SKM-1 treated with dmso at 0.1 percent for 144 hours (cell line): ENCODE measurements at regions not wholly inside any gene's neighbourhood (a gene's known extent, or its start where the extent isn't known, plus 50 kb on each side); places are given as distances from the start of the nearest gene placed in this dataset.
A peak's percentile ranks its signal among the peaks of the same experiment; 100 is the strongest.
"Not testable (repeated sequence)": the region's sequence is repeated elsewhere in the genome, so short reads cannot be mapped to it uniquely, and the experiment has no call there.

Experiments
- DNase-seq: peaks from one replicate; lab custom pipeline; 2025; ENCODE audit not compliant: unreplicated experiment; lab: John Stamatoyannopoulos, UW

DNA sequence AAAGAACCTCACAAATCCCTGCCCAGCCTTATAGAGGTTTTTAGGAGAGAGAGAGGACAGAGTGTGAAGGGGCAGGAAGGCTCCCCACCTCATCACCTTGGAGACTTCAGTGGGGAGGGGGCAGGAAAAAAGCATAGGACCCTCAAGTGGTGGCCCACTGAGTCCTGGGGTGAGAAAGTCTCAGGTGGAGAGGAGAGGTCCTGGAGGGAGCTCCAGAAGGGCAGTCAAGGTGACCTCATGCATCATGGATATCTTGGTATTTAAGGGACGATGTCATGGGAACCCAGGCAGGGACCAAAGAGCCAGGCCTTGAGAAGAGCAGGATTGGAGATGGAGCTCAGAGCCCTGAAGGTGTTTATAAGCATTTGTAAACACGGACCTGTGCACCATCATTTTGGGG, 204.5 kb downstream of the SLC4A3 start:
- no peak for DNase-seq

GRCh38 chr2:219832904-219833303, 205.5 kb downstream of the SLC4A3 start:
- no peak for DNase-seq

- no peak for DNase-seq
Measured at GRCh38 chr2:219835493-219835892, 208.1 kb downstream of the SLC4A3 start.

DNA sequence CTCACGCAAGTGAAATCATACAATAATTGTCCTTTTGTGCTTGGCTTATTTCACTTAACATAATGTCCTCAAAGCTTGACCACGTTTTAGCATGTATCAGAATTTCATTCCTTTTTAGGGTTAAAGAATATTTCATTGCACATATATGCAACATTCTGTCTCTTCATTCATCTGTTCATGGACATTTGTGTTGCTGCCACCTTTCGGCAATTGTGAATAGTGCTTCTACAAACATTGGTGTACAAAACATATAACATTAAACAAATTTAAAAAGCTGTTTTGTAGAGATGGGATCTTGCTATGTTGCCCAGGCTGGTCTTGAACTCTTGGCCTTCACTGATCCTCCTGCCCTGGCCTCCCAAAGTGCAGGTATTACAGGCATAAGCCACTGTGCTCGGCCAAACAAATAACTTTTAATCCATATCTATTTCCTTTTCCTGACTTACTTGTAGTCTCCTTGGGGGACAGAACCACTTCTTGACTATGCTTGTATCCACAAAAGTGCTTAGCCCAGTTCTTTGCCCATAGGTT, 209.3 kb downstream of the SLC4A3 start:
- DNase-seq, result no peak

GRCh38 chr2:219844401-219845091, 217.1 kb downstream of the SLC4A3 start:
- DNase-seq, result peak; percentile 30

- DNase-seq, result no peak
Measured at GRCh38 chr2:219848882-219849281, 221.5 kb downstream of the SLC4A3 start.

DNA sequence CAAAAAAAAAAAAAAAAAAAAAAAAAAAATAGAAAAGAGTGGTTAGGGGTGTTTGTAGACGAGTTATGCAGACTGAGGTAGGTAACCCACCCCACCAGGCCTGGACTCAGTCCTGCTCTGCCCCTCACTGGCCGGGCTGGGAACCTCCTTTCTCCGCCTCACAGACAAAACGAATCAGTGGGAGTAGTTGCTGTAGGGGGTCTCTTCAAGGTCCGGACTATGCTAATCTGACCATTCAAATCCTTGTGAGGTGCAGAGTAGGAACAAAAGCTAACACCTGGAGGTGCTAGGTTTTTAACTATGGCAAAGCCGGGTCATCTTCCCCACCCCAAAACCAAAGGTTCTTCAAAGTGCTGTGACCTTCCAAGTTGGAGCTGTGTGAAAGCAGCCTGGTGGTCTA, 223.7 kb downstream of the SLC4A3 start:
- no peak for DNase-seq

- no peak for DNase-seq
Measured at GRCh38 chr2:219851801-219852481, 224.5 kb downstream of the SLC4A3 start.

DNA sequence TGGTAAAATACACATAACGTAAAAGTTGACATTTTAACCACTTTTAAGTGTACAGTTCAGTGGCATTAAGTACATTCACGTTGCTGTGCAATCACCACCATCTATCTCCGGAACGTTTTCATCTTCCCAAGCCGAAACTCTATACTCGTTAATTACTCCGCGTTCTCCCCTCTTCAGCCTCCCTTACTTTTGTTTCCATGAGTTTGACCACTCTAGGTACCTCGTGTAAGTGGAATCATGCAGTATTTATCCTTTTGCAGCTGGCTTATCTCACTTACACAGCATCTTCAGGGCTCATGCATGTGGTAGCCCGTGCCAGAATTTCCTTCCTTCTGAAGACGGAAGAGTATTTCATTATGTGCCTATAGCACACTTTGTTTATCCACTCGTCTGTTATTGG, 225.2 kb downstream of the SLC4A3 start:
- DNase-seq, result no peak

DNA sequence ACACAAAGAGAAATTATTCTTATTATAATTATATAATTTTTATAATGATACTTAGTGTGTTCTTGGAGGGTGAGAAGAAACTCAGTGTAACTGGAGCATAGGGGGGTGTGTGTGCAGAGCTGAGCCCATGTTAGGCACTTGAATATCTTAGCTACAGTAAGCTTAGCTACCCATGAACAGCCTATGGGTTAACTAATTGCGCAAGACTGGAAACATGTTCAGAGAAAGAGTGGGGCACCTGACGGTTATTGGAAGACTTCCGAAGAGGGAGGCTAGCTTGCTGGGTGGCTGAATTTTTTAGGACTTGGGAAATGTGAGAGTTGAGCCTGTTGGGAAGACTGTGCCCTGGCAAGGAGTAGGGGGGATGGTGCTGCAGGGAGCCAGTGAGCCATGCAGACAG, 229.2 kb downstream of the SLC4A3 start:
- DNase-seq, result no peak

DNA sequence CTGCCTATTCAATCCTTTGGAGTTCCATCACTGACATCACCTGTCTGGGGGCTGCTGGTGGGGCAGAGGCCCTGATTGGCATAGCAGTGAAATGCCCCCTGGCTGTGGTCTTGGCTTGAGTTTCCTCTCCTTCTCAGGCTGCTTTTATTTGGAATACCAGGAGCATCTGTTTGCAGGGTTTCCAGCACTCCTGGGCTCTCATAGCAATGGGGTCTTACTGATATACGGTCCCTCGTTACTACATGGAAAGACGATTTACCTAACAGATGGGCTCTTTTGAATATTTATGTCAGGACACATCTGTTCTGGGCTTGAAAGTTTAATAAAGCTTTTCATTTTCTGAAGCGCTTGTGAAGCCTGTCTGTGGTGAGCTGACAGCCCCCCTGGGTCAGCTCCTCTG, 230.3 kb downstream of the SLC4A3 start:
- DNase-seq, result no peak

- no peak for DNase-seq
Measured at GRCh38 chr2:219861307-219861706, 233.9 kb downstream of the SLC4A3 start.

- no peak for DNase-seq
Measured at GRCh38 chr2:219864154-219864553, 236.7 kb downstream of the SLC4A3 start.

- no peak for DNase-seq
Measured at GRCh38 chr2:219868635-219869034, 241.2 kb downstream of the SLC4A3 start.

DNA sequence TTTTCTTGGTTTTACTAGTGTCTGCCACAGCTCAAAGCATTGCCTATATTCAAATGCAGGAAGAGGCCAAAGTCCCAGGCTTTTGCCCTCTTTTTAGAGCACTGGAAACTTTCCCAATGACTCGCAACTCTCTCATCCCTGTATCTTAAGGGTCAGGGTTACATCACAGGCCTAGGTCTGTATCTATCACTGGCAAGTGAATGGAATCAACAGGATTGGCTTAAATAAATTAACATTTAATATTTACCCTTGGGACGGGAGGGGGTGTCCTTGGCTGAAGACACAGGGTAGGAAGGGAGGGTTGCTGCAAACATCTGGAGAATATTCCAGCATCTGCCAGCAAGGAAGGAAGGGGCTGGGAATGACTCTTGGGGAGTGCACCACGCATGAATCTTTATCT, 242.6 kb downstream of the SLC4A3 start:
- no peak for DNase-seq

DNA sequence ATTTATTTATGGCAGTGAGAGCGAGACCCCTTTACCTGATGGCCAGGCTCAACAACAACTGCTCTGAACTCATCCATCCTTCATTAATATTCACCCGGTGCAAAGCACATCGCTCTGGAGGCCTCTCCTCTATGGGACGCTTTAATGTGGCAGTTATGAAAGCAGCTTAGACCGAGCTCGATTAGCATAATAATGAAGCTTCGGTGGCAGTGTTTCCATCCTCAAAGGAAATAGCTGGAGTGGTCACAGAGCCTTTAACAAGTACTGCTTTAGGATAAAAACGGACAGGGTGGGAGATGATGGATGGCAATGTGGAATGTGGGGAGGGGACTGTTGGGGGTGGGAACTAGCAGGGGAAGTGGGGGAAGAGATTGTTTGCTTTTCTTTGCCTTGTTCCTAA, 243.9 kb downstream of the SLC4A3 start:
- DNase-seq, result no peak

DNA sequence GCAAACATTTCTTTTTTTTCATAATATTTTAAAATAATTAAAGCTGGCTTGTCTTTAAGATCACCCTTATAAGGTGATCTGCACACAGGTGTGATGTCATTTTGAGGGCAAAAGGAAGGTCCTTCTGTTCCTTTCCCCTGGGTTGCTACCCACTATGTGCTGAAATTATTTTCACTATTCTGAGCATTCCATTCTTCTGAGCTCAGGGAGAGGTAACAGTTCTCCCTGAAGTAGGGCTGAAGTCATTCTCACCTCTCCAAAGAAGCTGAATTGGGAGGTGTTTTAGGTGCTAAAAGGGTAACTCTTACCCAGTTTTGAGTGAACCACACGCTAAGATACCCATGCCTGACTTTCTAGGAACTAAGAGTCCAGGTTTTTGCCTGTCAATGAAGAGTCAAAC, 247.6 kb downstream of the SLC4A3 start:
- DNase-seq, result no peak

DNA sequence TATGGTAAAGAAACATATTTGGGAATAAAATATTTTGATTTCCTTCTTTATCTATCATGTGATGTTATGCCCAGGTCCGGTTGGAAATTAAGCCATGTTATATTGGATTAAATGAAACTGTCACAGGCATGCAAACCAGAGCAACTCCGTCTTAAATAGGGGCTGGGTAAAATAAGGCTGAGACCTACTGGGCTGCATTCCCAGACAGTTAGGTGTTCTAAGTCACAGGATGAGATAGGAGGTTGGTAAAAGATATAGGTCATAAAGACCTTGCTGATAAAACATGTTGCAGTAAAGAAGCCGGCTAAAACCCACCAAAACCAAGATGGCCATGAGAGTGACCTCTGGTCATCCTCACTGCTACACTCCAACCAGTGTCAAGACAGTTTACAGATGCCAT, 248.6 kb downstream of the SLC4A3 start:
- DNase-seq, result not testable (repeated sequence)

GRCh38 chr2:219876931-219877330, 249.5 kb downstream of the SLC4A3 start:
- DNase-seq, result no peak

DNA sequence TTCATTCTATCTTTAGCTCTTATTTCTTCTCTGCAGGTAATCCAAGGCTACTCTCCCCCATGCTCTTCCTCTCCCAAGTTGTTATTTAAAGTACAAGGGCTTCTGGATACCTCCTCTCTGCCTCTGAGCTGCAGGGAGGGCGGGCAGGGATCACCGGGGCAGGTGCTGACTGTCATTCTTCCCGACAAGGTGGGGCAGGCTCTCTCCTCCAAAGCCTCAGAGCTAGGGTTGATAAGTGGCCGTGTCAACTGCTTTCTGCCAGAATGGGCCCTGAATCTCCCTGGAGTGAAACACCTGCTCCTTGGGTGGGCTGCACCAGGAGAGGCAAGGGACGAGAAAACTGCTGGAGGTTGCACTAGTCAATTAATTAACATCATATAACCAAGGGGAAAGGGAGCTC, 250.3 kb downstream of the SLC4A3 start:
- no peak for DNase-seq

GRCh38 chr2:219878516-219878915, 251.1 kb downstream of the SLC4A3 start:
- no peak for DNase-seq

DNA sequence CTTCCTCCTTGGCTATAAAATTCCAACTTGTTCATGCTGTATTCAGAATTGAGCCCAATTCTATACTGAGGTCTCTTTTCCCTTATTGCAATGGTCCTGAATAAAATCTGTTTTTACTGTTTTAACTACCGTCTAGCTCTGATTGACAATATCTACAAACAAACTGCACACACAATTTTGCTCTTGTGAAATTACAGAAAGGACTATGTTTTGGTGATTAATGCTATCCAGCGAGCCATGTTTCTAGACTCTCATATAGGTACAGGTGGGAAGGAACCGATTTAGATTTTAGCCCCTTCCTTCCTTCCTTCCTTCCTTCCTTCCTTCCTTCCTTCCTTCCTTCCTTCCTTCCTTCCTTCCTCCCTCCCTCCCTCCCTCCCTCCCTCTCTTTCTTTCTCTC, 254.4 kb downstream of the SLC4A3 start:
- no peak for DNase-seq

DNA sequence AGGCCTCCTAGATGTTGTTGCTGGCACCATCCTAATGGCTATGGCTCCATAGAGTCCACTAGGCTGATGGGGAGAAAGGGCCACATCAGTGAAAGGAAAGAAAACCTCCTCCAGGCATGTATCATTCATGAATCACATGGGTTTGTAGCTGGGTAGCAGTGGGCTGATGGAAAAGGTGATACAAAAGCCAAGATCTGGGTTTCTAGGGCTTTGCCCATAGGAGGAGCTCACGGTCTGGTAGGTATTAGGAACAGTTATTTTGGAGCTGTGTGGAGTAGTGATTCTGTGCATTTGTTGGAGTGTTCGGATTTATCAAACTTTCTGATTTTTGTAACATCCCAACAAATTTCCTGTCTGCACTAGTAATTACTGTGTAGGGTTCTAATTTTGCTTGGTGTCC, 259.2 kb downstream of the SLC4A3 start:
- DNase-seq, result no peak
